ENCODE measurements at regions not wholly inside any gene's neighbourhood (a gene's known extent, or its start where the extent isn't known, plus 50 kb on each side); places are given as distances from the start of the nearest gene placed in this dataset.

DNA sequence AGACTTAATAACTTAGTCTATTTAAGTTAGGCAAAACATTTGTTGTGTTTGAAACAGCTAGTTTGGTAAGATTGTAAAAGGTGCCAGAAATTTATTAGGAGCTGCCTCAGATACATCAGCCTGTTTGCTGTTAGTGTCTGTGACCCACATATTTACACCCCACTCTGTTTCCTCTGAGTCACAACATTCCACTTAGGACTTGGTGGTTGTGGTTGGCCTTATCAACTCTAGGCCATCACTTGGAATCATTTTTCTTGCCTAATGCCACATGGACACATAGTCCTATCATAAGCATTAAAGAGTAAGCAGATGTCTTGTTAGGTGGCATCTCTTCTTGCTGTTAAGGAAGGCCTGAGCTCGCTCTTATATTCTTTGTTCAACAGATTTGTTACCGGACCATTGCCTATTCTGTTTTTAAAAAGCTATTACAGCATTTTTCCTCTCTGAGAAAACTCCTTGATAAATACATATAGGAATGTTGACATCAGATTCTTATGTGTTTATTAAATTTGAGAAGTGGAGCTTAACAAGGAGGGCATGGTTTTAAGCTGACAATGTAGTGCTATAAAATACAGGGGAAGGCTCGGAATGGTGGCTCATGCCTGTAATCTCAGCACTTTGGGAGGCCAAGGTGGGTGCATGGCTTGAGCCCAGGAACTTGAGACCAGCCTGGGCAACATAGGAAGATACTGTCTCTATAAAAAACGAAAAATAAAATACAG, 51.2 kb upstream of the PGRMC2 start:
- Histone ChIP-seq H3K27ac (ENCODE audit: extremely low read length, insufficient read depth, low read length) (no peak overlapping the region), H2AFZ (ENCODE audit: low read length) (no peak overlapping the region), H3K9ac (ENCODE audit: insufficient read depth, low read depth, low read length) (no peak overlapping the region), H3K27me3 (ENCODE audit: control insufficient read depth in 1 of 2, insufficient read depth in 2 of 2, low read length in 2 of 2) (no peaks in the 10 kb centered on the region), H3K36me3 (replicated peaks in 1 of 2; ENCODE audit: control insufficient read depth in 1 of 2, insufficient read depth in 2 of 2, low read length in 2 of 2) (no peaks in the 10 kb centered on the region), H3K79me2 (ENCODE audit: insufficient read depth, low read length) (no peaks in the 10 kb centered on the region), H3K4me2 (ENCODE audit: low read depth, low read length) (no peak overlapping the region), H4K20me1 (ENCODE audit: insufficient read depth, low read length) (no peaks in the 10 kb centered on the region), H3K4me1 (ENCODE audit: insufficient read depth, low read length) (no peaks in the 10 kb centered on the region), H3K4me3 (replicated peaks in 1 of 3; ENCODE audit: insufficient read depth in 1 of 3, low read depth in 2 of 3, low read length in 3 of 3) (no peak overlapping the region), H3K9me3 (ENCODE audit: low read length) (no peaks in the 10 kb centered on the region)
- intact Hi-C loops (cut with micrococcal nuclease; ENCODE audit: unreplicated experiment) = no loop called here
- WGBS (ENCODE audit: low lambda C conversion rate) = 30% methylated on average over 4 of the region's 4 CpGs
- ATAC-seq (no peak), FAIRE-seq (no peak), DNase-seq (ENCODE audit: low spot score) (no peak)
- BruUV-seq (replicated peaks) = no TSS peak
- CTCF ChIA-PET (ENCODE audit: low intra/inter-chr PET ratio, low total read pairs) = no interaction called here
- POLR2A ChIA-PET = no interaction called here
- in situ Hi-C loops (cut with HindIII; ENCODE audit: extremely low pct_ligation_motif_present, low pct_unique_long_range_greater_than_20kb) = no loop called here
- TF ChIP-seq FOXC1 (CRISPR knock-in tag; IDR thresholded peaks at IDR 0.05; ENCODE audit: borderline replicate concordance) (no peak), ZNF891 (CRISPR knock-in tag; IDR thresholded peaks at IDR 0.05) (no peak), ZZZ3 (CRISPR knock-in tag; IDR thresholded peaks at IDR 0.05; ENCODE audit: borderline replicate concordance) (no peak), BATF2 (CRISPR knock-in tag; IDR thresholded peaks at IDR 0.05) (no peak), SIN3B (IDR thresholded peaks at IDR 0.05; ENCODE audit: low read length) (no peak), ZBTB42 (CRISPR knock-in tag; IDR thresholded peaks at IDR 0.05) (no peak), ZNF720 (CRISPR knock-in tag; IDR thresholded peaks at IDR 0.05) (no peak), MEIS2 (CRISPR knock-in tag; IDR thresholded peaks at IDR 0.05) (no peak), RXRA (CRISPR knock-in tag; IDR thresholded peaks at IDR 0.05) (no peak), ZC3H4 (CRISPR knock-in tag; IDR thresholded peaks at IDR 0.05; ENCODE audit: borderline replicate concordance) (no peak)
- TF ChIP-seq, protein P1, sequence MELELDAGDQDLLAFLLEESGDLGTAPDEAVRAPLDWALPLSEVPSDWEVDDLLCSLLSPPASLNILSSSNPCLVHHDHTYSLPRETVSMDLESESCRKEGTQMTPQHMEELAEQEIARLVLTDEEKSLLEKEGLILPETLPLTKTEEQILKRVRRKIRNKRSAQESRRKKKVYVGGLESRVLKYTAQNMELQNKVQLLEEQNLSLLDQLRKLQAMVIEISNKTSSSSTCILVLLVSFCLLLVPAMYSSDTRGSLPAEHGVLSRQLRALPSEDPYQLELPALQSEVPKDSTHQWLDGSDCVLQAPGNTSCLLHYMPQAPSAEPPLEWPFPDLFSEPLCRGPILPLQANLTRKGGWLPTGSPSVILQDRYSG (CRISPR knock-in tag; IDR thresholded peaks at IDR 0.05) = no peak

Measured in HepG2 (cell line).